Mammary epithelial cell (primary cell): ENCODE measurements at regions not wholly inside any gene's neighbourhood (a gene's known extent, or its start where the extent isn't known, plus 50 kb on each side); places are given as distances from the start of the nearest gene placed in this dataset.

Experiments
- EZH2 ChIP-seq: IDR thresholded peaks from 2 replicates; pipeline ENCODE4 v1.6.1; 2012; ENCODE audit warnings: low read length, inconsistent platforms, borderline replicate concordance
- TF ChIP-seq, protein P1 (sequence below), 2 donors: IDR thresholded peaks in 1 of 2; conservative IDR thresholded peaks in 1 of 2; 2 replicates each; pipeline ENCODE4 v1.5.1; 2011 to 2012; ENCODE audit warnings: inconsistent platforms in 2 of 2, low read length in 2 of 2, mild to moderate bottlenecking in 2 of 2, control low read depth in 1 of 2, low read depth in 1 of 2; ENCODE audit not compliant: insufficient read depth in 1 of 2; ENCODE audit errors: extremely low read depth in 1 of 2

DNA sequence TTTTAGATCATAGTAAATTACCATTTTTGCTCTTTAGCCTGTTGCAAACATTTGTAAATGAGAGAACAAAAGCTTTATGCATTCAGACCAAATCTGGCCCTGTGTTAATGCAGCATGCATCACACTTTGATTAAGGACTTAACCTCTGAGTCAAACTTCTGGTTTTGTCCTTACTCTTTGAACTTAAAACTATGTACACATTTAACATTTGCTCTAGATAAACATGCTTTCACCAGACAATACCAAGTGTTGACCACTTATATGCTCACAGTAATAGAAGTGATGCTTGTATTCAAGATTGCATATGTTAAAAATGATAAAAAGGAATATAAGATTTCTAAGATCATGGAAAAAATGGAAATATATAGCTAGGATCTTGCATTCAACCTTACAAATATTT, 1095.3 kb downstream of the ADGRL2 start:
- TF ChIP-seq, protein P1, sequence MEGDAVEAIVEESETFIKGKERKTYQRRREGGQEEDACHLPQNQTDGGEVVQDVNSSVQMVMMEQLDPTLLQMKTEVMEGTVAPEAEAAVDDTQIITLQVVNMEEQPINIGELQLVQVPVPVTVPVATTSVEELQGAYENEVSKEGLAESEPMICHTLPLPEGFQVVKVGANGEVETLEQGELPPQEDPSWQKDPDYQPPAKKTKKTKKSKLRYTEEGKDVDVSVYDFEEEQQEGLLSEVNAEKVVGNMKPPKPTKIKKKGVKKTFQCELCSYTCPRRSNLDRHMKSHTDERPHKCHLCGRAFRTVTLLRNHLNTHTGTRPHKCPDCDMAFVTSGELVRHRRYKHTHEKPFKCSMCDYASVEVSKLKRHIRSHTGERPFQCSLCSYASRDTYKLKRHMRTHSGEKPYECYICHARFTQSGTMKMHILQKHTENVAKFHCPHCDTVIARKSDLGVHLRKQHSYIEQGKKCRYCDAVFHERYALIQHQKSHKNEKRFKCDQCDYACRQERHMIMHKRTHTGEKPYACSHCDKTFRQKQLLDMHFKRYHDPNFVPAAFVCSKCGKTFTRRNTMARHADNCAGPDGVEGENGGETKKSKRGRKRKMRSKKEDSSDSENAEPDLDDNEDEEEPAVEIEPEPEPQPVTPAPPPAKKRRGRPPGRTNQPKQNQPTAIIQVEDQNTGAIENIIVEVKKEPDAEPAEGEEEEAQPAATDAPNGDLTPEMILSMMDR (conservative IDR thresholded peaks at IDR 0.05 in 1 of 2, IDR thresholded peaks at IDR 0.05 in 1 of 2; ENCODE audit: extremely low read depth in 1 of 2, insufficient read depth in 1 of 2, low read depth in 1 of 2, low read length in 2 of 2), result no peak
- TF ChIP-seq EZH2, result no peak
